NB4 (cell line): ENCODE measurements at regions not wholly inside any gene's neighbourhood (a gene's known extent, or its start where the extent isn't known, plus 50 kb on each side); places are given as distances from the start of the nearest gene placed in this dataset.

Experiments
- CTCF ChIP-seq: IDR thresholded peaks from one replicate; pipeline ENCODE4 v1.5.1; 2012; ENCODE audit warnings: low read depth, low read length
- MAX ChIP-seq: IDR thresholded peaks from 2 replicates; pipeline ENCODE4 v1.6.1; 2011; ENCODE audit warnings: low read depth, low read length

DNA sequence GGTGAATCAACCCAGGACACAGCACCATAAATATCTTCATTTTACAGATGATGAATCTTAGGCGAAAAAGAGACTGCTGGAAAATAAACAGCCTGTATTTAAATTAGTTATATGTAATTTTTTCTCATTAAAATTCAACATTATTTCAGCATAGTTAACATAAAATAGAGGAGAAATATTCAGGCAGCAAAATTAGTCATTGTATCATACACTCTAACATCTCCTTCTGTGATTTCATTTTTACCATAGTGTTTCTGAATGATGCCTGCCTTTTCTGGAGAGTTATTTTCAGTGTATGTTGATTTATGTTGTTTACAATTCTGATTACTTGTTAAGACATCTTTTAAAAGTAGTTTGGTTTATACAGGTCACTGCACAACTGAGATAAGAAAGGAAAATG lies 82.3 kb upstream of the KCNIP4 start:
- TF ChIP-seq CTCF = no peak
- no peak for TF ChIP-seq MAX
